ENCODE measurements at regions not wholly inside any gene's neighbourhood (a gene's known extent, or its start where the extent isn't known, plus 50 kb on each side); places are given as distances from the start of the nearest gene placed in this dataset.
"Not testable (repeated sequence)": the region's sequence is repeated elsewhere in the genome, so short reads cannot be mapped to it uniquely, and the experiment has no call there.

DNA sequence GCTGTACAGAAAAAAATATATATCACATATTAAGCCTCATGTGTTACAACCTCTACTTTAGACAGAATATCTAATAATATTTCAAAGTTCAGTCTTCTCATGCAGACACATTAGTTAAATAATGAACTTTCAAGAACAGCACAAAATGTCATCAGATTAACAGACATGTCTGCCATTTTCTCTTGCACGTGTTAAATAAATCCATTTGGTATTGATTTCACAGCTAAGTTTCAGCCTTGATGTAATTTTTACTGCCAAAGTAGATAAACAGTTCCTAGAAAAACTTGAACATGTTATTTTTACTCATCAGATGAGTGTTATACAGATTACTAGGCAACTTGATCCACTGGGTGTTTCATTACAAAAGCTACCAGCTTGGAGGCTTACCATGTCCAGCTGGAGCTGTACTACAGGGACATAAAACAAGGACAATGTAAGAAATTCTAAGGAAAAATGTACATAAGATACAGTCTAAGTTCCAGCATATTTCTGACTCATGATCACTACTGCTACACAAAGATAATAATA lies 290.7 kb upstream of the DDX18 start:
- DNase-seq (ENCODE audit: low read depth): no peak

DNA sequence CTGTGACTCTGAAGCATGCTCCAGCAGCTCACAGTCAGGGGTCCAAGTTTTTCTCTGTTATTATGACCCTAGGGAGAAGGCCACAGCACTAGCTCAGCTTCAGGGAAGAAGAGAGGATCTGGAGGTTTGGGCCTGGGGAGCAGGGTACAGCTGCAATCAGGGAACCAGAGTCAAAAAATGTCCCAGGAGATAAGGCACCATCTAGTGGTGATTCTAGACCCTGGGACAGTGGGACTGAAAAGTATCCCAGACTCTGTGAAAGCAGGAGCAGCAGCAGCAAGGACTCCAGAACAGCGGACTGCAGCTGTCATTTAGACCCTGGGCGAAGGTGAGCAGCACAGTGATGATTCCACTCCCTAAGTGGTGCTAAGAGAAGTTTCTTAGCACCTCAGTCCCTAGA lies 278.4 kb upstream of the DDX18 start:
- no peak for DNase-seq (ENCODE audit: low read depth)

DNA sequence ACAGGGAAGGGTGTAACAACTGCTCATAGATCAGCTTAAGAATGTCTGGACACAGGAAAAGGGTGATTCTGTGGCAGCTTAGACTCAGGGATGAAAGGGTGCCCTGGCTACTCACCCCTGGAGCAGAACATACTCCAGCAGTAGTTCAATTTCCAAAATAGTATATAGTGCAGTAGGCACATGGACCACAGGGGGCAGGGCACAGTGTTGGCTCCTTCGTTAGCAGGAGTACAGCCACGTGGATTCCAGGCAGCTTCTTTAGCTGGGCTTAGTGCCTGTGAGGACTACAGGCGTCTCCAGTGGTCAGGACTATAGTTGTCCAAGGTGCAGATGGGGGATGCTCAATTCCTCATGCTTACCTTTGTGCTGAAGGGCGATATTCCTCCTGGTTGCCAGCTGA lies 277.5 kb upstream of the DDX18 start:
- no peak for DNase-seq (ENCODE audit: low read depth)

DNA sequence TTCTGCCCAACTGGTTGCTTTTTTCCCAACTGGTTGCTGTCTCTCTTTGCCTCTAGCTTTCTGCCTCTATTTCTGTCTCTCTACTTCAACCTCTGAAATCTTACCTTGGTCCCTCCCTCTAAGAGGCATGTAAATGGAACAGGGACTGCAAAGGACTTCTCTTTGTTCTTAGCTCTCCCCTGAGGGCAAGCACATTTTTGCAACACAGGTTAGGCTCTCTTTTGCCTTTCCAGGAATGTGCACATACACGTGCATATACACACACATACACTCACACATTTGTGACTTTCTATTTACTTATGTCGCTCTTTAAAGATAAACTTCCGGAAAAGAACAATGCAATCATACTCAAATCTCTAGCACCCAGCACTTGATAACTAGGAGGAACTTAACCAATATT lies 262.6 kb upstream of the DDX18 start:
- DNase-seq (ENCODE audit: low read depth): no peak

DNA sequence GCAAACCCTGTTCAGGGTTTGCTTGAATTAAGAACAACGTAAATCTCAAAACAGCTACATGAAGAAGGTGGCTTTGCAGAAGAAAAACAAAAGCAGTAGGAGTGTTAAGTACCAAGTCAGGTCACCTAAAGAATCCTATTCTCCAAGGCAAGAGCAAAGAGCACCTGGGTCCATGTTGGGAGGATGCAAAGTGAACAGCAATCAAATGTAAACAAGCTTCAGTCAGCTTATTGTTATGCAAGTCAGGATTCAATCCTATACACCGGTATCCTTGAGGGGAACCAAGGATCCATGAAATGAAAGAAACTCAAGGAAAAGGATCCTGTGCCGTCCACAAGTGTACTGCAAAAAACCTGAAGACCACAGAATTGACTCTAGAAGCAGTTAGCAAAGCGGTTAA lies 261.0 kb upstream of the DDX18 start:
- no peak for DNase-seq (ENCODE audit: low read depth)

DNA sequence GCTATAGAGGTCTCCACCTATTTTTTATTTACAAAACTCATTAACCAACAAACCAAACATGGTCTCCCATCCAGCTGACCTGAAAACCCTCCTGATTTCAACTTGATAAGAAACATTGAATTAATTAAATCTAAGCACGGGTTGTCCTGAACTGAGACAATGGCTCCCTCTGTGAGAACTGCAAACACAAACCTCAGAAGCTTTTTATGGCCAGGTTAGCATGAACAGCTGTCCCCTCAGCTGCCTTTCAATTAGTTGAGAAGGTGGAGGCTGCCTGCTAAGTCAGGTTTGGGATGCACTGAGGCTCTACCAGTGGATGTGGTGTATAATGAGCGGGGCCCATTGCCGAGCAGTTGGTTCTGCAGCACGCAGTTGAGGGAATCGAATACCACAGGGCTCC lies 258.5 kb upstream of the DDX18 start:
- DNase-seq (ENCODE audit: low read depth): no peak

DNA sequence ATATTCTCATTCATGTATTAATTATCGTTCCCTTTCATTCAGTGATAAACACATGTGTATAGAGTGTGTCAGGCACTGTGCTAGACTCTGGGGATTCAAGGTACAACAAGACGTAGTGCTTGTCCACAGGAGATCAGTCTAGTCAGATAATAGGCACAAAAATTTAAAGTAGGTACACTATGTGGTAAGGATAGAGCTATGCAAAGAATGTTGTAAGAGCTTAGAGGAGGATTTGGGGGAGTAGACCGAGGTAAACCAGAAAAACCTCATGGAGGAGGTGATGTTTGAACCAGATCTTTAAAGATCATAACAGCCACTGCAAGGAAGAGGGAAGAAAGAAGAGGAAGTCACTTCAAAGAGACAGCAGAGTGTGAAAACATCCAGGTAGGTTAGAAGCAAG lies 256.9 kb upstream of the DDX18 start:
- DNase-seq (ENCODE audit: low read depth): no peak

DNA sequence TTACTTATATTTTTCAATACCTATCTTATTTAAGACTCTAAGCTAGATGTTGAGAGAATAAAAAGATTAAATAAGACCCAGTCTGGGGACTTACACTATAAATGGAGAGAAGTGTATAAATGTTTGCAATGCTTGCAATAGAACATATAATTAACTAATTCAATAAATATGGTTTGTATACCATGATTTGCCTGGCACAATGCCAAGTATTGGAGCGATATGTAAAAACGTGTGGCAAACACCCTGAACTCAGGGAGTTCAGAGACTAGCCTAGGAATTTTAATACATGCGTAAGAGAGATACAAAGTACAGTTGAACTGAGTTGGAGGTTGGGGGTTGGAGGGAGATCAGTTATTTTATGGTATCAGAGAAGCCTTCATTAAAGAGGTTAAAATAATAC lies 251.8 kb upstream of the DDX18 start:
- DNase-seq (ENCODE audit: low read depth): no peak

DNA sequence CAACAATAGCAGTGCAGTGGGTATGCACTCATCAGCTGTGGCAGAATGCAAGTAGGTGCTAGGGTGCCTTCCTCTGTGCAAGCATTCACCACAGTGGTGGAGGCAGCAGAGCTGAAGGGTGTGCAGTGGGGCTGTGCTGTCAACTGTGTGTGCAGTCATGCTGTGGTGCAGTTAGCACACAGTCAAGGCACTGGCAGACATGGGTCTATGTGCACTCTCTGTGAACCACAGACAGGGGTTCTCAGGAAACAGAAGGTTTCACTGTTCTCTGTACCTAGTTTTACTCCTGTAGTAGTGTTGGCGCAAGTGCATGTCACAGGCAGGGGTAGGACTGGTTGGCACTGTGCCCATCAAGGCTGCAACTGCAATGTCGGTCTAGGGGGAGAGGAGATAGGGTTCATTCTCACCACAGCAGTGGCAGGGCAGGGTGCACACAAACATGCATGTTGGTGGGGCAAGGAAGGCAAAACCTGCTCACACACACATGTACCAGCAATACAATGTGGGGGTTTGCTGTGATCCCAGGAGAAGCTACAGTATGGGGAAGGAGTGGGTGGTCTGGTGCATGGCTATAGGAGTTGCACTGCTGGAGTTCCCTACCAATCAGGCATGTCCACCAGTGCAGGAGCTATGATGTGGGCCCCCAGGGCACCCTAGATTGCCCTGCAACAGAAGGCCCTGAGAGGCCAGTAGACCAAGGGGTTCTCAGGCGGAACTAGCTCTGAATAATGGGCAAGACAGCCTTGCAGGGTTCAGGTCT lies 242.7 kb upstream of the DDX18 start:
- DNase-seq (ENCODE audit: low read depth): no peak

DNA sequence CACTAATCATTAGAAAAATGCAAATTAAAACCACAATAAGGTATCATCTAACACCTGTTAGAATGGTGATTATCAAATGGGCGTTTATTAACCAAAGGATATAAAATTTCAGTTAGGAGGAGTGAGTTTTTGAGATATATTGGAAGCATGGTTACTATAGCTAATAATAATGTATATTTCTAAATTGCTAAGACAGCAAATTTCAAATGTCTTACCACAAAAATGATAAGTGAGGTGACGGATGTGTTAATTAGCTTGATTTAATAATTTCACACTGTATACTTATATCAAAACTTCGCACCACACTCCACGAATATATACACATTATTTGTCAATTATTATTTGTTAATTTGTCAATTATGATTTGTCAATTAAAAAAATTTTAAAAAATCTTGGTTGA lies 227.2 kb upstream of the DDX18 start:
- DNase-seq (ENCODE audit: low read depth): no peak

DNA sequence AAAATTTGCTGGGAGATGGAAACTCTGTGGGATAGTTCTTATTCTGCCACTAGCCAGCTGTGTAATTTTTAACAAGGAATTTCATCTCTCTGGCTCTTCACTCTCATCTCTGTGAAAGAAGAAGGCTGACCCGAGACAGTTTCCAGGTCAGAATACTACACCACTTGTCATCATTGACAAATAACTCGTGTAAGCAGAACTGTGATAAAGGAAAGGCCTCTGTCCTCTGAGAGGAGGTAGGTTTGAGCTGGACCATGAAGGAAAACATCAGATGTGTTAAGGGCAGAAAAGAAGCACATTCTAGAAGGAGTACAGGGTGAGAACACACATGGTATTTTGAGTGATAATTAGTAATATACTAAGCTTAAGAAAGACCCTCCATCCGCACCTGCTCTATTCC lies 211.4 kb upstream of the DDX18 start:
- no peak for DNase-seq (ENCODE audit: low read depth)

DNA sequence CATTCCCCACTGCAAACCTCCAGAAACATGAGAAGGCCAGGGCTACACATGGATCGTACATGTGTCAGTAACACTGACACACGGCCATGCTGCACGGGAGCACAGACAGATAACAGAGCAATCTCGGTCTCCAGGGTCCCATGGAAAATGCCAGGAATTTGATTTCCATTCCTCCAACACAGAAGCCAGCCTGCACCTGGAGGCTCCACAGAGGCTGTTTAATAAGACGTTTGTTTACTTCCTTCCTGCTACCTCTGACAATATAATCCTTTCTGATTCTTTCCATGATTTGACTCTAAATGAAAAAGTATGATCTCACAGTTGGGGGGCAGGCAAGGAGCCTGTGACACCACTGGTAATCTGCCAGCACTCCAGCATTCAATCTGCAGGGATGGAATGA lies 210.9 kb upstream of the DDX18 start:
- DNase-seq (ENCODE audit: low read depth): no peak

DNA sequence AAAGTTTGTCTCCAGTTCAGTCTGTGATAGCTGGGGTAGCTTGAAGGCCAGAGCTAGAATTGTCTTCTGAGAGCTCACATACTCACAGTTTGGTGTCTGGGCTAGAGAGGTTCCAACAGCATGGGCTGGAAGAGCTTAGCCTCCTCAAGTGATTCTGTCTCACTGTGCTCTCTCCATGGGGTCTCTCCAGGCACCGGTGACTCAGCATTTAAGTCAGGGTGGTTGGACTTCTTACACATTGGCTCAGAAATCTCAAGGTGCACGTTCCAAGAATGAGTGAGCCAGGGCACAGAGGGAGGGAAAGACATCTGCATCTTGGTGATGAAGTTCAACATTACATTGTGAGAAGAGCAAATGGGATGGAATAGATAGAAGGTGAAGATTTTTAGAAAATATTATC lies 207.3 kb upstream of the DDX18 start:
- no peak for DNase-seq (ENCODE audit: low read depth)

DNA sequence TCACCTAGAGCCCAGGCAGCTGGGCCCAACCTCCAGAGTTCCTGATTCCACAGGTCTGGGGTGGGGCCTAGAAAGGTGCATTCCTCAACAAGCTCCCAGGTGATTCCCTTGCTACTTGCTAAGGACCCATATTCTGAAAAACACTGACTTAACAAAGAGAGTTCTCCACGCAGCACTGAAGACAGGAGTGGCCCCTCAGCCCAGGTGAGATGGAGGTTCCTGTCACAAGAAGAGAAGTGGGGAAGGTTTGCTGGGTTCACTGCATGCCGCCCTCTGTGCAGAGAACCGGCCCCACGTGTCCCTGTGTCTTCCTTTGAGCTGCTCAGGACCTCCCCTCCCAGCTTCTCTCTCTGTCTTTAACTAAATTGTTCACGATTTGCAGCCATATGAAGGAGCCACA lies 201.4 kb upstream of the DDX18 start:
- DNase-seq (ENCODE audit: low read depth): no peak

DNA sequence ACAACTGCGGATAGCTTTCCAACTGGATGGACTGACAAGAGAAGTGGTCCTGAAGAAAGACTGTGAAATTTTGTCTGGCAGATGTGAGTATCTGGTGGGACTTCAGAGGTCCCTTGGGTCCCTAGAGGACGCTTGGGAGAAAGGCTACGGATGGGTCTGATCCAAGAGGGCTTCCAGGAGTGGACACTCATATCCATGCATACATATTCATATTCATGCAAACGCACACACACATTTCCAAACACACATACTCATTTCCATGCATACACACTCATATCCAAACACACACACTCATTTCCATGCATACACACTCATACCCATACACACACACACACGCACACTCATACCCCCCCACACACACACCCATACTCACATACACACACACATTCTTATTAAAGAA lies 200.2 kb upstream of the DDX18 start:
- no peak for DNase-seq (ENCODE audit: low read depth)

DNA sequence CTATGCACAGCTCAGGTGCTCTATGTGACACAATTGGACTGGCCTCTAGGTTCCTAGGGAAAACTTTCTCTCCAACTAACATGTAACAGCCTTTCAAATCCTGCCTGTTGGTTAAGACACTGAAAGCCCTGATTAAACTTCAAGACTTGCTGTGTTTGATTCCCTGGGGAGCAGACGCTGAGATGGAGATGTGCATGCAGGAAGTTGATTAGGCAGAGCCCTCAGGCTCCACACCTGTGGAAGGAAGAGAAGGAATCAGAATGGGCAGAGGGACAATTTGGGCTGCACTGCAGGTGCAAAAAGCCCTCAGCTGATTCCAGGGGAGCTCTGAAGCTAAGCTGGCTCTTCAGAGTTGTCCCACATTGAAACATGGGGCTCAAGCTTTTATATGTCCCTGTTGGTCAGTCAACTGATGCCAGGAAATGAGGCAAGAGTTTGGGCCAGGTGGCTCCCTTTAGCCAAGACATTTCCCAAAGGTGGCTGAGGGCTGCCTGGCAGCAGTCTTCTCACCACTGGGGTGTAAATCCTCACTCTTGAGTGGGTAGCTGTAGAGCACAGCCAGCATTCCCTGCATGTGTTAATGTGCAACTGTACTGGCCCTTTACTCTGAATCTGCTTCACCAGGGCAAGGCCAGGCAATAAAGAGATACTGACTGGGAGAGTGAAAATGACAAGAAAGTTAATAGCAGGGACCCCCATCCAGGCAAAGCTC lies 199.5 kb upstream of the DDX18 start:
- DNase-seq (ENCODE audit: low read depth): no peak

DNA sequence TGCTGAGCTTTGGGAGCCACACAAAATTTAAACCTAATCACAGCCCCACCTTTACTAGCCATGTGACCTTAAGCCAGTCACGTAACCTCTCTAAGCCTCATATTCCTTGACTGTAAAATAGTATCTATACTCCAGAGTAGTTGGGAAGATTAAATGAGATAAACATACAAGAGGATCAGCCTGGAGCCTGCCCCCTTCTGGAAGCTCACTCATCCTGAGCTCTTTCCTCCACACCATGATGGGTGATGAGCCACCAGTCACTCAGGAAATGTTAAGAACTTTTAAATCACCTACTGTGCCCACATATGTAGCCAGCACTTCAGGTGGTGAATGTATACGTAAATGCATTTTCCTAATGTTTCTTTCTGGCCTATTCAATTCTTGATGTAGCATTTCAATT lies 195.9 kb upstream of the DDX18 start:
- DNase-seq (ENCODE audit: low read depth): no peak

DNA sequence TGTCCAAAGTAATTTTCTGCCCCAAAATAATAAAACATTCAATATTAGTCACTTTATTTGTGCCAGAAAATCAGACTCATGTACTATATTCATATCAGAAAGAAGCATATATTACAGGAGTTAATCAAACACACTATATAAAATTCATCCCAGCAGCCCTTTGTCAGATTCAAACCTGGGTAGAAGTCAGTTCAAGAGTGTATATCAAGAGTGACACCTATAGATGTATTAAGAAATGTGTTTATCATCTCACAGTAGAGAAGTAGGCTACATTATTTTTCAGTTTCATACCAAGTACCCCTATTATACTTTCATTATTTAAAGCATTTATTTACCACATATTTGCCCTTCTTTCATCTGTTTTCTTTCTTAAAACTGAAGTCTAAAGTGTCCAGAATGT lies 193.2 kb upstream of the DDX18 start:
- DNase-seq (ENCODE audit: low read depth): no peak

DNA sequence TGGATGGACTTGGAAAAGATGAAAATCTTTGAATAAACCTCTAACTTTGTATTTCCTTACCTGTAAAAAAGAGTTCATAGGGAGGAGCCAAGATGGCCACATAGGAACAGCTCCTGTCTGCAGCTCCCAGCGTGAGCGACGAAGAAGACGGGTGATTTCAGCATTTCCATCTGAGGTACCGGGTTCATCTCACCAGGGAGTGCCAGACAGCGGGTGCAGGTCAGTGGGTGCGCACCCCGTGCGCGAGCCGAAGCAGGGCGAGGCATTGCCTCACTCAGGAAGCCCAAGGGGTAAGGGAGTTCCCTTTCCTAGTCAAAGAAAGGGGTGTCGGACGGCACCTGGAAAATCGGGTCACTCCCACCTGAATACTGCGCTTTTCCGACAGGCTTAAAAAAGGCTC lies 191.3 kb upstream of the DDX18 start:
- not testable (repeated sequence) for DNase-seq (ENCODE audit: low read depth)

DNA sequence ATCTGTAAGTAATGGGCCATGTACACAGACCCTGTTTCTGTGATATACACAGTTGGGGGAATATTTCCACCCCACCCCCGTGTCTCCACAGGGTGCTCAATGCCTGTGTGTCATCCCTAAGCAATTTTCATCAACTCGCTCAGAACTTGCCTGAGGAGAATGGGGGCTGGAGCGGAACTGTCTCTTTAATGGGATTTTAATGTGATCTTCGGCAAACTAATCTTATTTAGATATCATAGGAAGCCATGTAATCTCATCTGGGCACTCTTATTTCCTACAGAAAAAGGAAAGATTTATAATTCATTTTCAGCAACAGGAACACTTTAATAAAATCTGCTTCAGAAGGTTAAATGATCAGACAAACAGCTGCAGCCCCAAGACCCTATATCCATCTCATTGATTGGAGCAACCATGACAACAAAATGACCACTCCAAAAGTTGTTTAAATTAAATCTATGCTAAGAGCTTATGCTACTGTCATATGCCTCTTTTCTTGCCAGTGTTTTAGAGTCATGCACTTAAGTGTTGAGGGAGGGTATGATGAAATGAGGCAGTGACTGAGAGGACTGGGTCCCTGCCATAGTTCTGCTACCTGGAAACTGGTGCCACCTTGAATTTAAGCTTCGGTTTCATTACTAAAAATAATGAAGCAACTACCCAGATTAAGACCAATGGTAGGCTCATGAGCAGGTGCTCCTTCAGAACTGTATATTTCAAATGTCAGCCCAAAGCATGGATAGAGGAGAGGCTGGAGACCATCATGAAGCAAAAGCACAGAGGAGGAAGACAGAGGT lies 183.1 kb upstream of the DDX18 start:
- DNase-seq (ENCODE audit: low read depth): no peak

DNA sequence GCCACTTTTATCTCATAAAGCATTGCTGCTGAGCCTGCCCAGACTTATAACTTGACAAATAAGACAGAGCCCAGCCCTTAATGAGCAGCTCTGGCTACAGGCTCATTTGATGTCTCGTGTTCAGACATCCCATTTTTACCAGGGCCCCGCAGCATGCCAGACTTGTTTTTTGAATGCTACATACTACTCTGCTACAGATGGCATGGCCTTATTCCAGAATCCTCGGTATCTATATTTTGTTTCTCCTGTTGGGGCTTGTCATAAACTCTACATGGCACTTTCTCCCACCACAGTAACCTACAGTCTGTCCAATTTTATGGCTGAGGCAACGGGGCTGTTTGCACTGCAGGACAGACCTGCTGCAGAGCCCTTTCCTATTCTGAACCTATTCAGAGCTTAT lies 179.0 kb upstream of the DDX18 start:
- DNase-seq (ENCODE audit: low read depth): no peak

DNA sequence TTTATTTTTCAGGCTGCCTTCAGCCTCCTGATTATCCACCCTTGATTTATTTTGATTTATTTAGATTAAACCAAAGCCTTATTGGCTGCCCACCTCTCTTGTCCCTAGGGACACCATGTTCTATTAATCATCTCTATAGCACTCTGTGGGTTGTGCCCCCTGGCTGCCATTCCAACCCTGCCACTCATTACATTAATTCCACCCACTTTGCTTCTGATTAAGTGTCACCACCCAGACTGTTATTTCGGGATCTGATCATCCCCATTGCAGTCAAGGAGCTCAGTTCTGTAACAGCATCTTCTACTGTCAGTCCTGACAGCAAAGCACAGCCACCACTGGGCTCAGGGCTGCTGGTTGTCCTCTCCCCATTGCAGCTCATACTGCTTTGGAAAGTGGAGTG lies 175.1 kb upstream of the DDX18 start:
- DNase-seq (ENCODE audit: low read depth): no peak

DNA sequence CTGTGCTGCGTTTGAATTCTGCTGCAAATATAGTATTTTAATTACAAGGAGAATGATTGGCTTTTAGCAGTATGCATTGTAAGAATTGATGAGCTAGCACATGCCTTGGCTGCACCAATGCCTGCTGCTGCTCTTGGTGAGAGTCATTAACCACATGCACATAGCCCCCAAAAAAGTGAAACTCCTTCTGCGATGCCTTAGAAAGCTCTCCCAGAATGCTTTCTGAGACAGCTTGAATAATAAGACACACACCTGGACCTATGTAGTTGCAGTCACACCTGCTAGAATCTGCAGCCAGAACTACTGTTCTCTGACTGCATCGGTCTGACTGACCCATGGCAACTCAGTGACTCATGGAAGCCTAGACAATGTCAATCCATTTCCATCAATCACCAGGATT lies 170.1 kb upstream of the DDX18 start:
- DNase-seq (ENCODE audit: low read depth): no peak

Measured in amniotic epithelial cell (primary cell).